Esophagus muscularis mucosa (tissue), 4 donors: ENCODE measurements at regions not wholly inside any gene's neighbourhood (a gene's known extent, or its start where the extent isn't known, plus 50 kb on each side); places are given as distances from the start of the nearest gene placed in this dataset.

Experiments used
- EP300 ChIP-seq: sonication (generic); formaldehyde crosslinking; IDR thresholded peaks from one replicate; pipeline ENCODE4 v1.6.1; 2017; ENCODE audit warnings: antibody characterized with exemption
- POLR2A ChIP-seq: fragments of 450-650 bp; IDR thresholded peaks from one replicate; pipeline ENCODE4 v1.6.1; 2017; ENCODE audit warnings: antibody characterized with exemption, moderate library complexity, mild to moderate bottlenecking, low read depth
- TF ChIP-seq, protein P1 (sequence below), 3 experiments: fragments of 200-600 bp in 2 of 3; fragments of 450-650 bp in 1 of 3; sonication (generic) in 2 of 3; IDR thresholded peaks; one replicate each; pipeline ENCODE4 v1.5.1; 2017 to 2019; ENCODE audit warnings: antibody characterized with exemption in 3 of 3, mild to moderate bottlenecking in 2 of 3, moderate library complexity in 1 of 3

DNA sequence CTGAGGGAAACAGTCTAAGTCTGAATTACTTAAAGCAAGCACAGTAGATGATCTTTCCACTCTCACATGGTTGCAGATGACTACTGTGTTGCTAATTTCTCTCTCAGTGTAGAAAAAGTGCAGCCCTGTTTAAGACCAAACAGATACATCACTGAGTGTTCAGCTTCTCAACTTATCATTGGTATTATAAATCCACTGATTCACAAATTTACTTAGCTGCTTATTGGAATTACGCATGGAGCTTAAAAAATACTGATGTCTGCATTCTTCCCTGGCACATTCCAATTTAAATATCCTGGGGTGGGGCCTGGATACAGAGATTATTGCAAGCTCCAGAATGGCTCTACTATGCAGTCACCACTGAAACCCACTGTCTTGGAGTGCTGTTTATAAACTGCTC lies 411.2 kb downstream of the RND3 start:
- TF ChIP-seq, protein P1, sequence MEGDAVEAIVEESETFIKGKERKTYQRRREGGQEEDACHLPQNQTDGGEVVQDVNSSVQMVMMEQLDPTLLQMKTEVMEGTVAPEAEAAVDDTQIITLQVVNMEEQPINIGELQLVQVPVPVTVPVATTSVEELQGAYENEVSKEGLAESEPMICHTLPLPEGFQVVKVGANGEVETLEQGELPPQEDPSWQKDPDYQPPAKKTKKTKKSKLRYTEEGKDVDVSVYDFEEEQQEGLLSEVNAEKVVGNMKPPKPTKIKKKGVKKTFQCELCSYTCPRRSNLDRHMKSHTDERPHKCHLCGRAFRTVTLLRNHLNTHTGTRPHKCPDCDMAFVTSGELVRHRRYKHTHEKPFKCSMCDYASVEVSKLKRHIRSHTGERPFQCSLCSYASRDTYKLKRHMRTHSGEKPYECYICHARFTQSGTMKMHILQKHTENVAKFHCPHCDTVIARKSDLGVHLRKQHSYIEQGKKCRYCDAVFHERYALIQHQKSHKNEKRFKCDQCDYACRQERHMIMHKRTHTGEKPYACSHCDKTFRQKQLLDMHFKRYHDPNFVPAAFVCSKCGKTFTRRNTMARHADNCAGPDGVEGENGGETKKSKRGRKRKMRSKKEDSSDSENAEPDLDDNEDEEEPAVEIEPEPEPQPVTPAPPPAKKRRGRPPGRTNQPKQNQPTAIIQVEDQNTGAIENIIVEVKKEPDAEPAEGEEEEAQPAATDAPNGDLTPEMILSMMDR (IDR thresholded peaks at IDR 0.05), result no peak
- TF ChIP-seq EP300 (no peak), POLR2A (no peak)
